GM23338 (cell line): ENCODE measurements at regions not wholly inside any gene's neighbourhood (a gene's known extent, or its start where the extent isn't known, plus 50 kb on each side); places are given as distances from the start of the nearest gene placed in this dataset.

Experiments used
- EZH2 ChIP-seq: fragments of 200-600 bp; sonication (generic); IDR thresholded peaks from one replicate; pipeline ENCODE4 v1.8.0; 2017; ENCODE audit warnings: antibody characterized with exemption, mild to moderate bottlenecking, low read depth; ENCODE audit not compliant: unreplicated experiment
- EZH2phosphoT487 ChIP-seq: fragments of 200-600 bp; sonication (generic); IDR thresholded peaks from one replicate; pipeline ENCODE4 v1.8.1; 2018; ENCODE audit warnings: antibody characterized with exemption; ENCODE audit not compliant: unreplicated experiment
- POLR2AphosphoS5 ChIP-seq: IDR thresholded peaks from 2 replicates; pipeline ENCODE4 v1.6.1; 2016; ENCODE audit warnings: antibody characterized with exemption, low read depth
- STAT1 ChIP-seq: IDR thresholded peaks from one replicate; pipeline ENCODE4 v1.6.1; 2016; ENCODE audit warnings: antibody characterized with exemption; ENCODE audit not compliant: unreplicated experiment
- TF ChIP-seq, protein P1 (sequence below), 2 experiments: fragments of 200-600 bp in 1 of 2; sonication (generic) in 1 of 2; conservative IDR thresholded peaks; 2 replicates each; pipeline versions ENCODE4 v1.5.1 to v1.6.1; 2016 to 2017; ENCODE audit warnings: antibody characterized with exemption in 2 of 2, low read depth in 2 of 2, mild to moderate bottlenecking in 2 of 2, moderate library complexity in 1 of 2

DNA sequence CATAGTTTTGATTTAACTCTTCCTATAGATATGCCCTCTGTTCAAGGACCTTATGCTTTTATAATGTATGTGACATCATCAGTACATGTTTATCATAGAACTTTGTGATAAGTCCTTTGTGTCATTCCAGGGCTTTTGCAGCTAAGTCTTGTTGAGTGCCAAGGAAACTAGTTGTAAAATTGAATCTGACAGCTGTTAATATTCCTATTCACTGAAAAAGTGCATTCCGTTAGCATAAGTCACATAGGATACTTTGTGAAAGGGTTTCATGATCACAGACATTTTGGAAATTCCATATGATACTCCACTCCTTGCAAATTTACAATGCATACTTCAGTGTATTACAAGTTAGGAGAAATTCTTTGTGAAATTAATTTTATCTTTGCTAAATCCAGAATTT, 503.4 kb downstream of the CCDC85A start:
- TF ChIP-seq, protein P1, sequence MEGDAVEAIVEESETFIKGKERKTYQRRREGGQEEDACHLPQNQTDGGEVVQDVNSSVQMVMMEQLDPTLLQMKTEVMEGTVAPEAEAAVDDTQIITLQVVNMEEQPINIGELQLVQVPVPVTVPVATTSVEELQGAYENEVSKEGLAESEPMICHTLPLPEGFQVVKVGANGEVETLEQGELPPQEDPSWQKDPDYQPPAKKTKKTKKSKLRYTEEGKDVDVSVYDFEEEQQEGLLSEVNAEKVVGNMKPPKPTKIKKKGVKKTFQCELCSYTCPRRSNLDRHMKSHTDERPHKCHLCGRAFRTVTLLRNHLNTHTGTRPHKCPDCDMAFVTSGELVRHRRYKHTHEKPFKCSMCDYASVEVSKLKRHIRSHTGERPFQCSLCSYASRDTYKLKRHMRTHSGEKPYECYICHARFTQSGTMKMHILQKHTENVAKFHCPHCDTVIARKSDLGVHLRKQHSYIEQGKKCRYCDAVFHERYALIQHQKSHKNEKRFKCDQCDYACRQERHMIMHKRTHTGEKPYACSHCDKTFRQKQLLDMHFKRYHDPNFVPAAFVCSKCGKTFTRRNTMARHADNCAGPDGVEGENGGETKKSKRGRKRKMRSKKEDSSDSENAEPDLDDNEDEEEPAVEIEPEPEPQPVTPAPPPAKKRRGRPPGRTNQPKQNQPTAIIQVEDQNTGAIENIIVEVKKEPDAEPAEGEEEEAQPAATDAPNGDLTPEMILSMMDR (conservative IDR thresholded peaks at IDR 0.05; ENCODE audit: low read depth in 2 of 2): no peak
- no peak for TF ChIP-seq POLR2AphosphoS5
- TF ChIP-seq EZH2: no peak
- no peak for TF ChIP-seq STAT1
- no peak for TF ChIP-seq EZH2phosphoT487
